GM20000 (cell line): ENCODE measurements at regions not wholly inside any gene's neighbourhood (a gene's known extent, or its start where the extent isn't known, plus 50 kb on each side); places are given as distances from the start of the nearest gene placed in this dataset.

ENCODE experiments used
- DNase-seq: peaks from one replicate; pipeline ENCODE4 v3.0.0; 2012; ENCODE audit warnings: low spot score
- CTCF ChIP-seq: IDR thresholded peaks from 2 replicates; pipeline ENCODE4 v1.5.1; 2012; ENCODE audit warnings: mild to moderate bottlenecking, control low read depth; ENCODE audit errors: extremely low read depth, missing control alignments

- TF ChIP-seq CTCF, result no peak
- no peak for DNase-seq
Measured at GRCh38 chr6:160926281-160927276, 65.0 kb upstream of the MAP3K4 start.

GRCh38 chr6:160927416-160927815 is 64.2 kb upstream of the MAP3K4 start:
- DNase-seq, result no peak
- TF ChIP-seq CTCF, result no peak

- DNase-seq, result no peak
- TF ChIP-seq CTCF, result no peak
Measured at GRCh38 chr6:160929361-160929760, 62.2 kb upstream of the MAP3K4 start.

GRCh38 chr6:160929831-160930230 is 61.7 kb upstream of the MAP3K4 start:
- DNase-seq, result no peak
- TF ChIP-seq CTCF, result no peak

GRCh38 chr6:160930547-160931377 is 60.8 kb upstream of the MAP3K4 start:
- peak; percentile 88 for TF ChIP-seq CTCF
- DNase-seq, result peak; percentile 86

GRCh38 chr6:160931378-160932310 is 59.9 kb upstream of the MAP3K4 start:
- peak; percentile 18 for DNase-seq
- no peak for TF ChIP-seq CTCF
